ENCODE measurements at regions not wholly inside any gene's neighbourhood (a gene's known extent, or its start where the extent isn't known, plus 50 kb on each side); places are given as distances from the start of the nearest gene placed in this dataset.

DNA sequence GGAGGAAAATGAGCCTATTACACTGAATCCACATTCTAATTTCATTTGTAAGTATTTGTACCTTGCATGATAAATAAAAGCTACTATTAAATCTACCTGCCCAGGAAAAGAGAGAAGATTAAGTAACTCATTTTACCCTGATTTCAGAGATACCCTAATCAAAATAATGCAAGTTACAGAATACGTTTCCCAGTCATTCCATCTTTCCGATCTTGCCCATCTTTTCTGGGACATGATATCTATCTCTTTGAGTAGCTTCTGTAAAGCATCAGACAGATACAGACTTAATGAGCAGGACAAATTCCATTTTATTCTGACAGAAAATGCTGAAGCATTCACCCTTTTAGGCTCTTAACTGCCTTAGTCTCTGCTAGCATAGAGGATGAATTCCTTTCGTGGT, 56.6 kb downstream of the SPRY2 start:
- no peaks in the 10 kb centered on the region for H3K4me1 Mint-ChIP-seq (ENCODE audit: low read depth)
- no peak overlapping the region for H3K27ac Mint-ChIP-seq
- peaks cover 2% of the 10 kb centered on the region for H3K27me3 Mint-ChIP-seq
- no peaks in the 10 kb centered on the region for H3K36me3 Mint-ChIP-seq
- no peaks in the 10 kb centered on the region for H3K9me3 Mint-ChIP-seq (ENCODE audit: low read depth)
- H3K4me3 Mint-ChIP-seq: no peak overlapping the region

DNA sequence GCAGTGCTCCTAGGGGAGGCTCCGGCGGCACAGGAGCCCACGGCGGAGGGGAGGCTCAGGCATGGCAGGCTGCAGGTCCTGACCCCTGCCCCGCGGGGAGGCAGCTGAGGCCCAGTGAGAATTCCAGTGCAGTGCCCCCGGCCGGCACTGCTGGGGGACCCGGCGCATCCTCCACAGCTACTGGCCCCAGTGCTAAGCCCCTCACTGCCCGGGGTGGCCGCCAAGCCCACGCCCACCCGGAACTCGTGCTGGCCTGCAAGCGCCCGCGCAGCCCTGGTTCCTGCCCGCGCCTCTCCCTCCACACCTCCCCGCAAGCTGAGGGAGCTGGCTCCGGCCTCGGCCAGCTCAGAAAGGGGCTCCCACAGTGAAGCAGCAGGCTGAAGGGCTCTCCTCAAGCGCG, 62.2 kb downstream of the SPRY2 start:
- Mint-ChIP-seq H3K27ac (no peak overlapping the region), H3K27me3 (peaks cover 2% of the 10 kb centered on the region), H3K9me3 (ENCODE audit: low read depth) (no peaks in the 10 kb centered on the region), H3K4me1 (ENCODE audit: low read depth) (no peaks in the 10 kb centered on the region), H3K36me3 (no peaks in the 10 kb centered on the region), H3K4me3 (no peak overlapping the region)

DNA sequence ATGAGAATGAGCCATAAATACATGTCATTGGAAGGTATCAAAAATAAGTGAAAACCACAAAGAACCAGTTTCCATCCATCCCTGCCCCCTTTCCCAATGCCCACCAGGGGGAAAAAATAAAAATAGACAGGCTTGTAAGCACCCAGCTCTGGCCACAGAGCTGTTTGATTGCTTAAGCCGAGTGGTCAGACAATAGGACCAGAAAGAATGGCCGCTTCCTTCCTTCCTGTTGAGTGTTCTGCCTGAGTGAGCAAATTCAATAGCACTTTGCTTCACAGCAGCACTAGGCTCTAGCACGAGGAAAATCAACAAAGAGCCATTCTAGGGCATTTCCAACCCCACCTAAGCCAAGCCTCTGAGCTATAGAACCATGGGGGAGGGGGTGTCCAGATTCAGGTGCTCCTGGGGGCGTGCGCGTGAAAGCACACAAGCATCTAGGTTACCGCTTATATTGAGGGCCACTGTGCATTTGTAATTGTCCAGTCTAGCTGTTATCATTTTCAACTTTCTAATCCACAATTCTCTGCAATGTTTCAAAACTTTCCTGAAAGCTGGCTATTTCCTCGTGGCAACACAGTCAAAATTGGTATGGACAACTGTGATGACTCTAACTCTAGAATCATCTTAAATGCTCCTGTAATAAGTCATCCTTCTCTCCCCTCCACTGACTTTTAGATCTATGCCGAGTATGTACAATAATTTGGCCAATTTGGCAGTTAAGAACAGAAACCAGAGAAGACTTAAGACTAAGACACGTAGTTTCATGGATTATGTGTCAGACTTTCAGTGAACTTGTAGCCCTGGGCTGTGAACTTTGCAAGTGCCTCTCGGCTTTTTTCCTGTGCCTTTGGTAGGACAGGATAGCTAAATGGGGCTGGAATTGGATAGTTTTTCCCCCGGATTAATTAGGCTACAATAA, 64.3 kb downstream of the SPRY2 start:
- Mint-ChIP-seq H3K27ac (no peak overlapping the region), H3K4me1 (ENCODE audit: low read depth) (no peaks in the 10 kb centered on the region), H3K9me3 (ENCODE audit: low read depth) (no peaks in the 10 kb centered on the region), H3K4me3 (no peak overlapping the region), H3K36me3 (no peaks in the 10 kb centered on the region), H3K27me3 (no peaks in the 10 kb centered on the region)

DNA sequence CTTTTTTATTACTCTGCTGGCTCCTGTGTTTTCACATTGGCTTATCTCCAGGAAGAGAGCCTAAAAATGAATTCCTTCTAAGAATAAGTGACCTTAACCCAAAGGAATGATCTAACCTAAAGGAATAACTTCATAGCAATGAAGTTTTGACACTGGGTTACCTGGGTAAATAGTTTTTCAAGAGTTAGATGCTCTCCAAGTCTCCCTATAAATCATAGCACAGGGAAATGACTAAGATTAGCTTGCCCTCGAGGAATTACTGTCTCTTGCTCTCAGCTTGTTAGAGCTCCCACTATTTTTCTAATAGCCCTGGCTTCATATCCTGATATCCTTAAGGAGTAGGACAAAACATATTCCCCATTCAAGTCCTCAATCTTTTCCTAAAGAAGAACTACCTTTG, 66.3 kb downstream of the SPRY2 start:
- H3K4me1 Mint-ChIP-seq (ENCODE audit: low read depth): no peaks in the 10 kb centered on the region
- no peaks in the 10 kb centered on the region for H3K36me3 Mint-ChIP-seq
- no peaks in the 10 kb centered on the region for H3K27me3 Mint-ChIP-seq
- no peak overlapping the region for H3K27ac Mint-ChIP-seq
- no peak overlapping the region for H3K4me3 Mint-ChIP-seq
- H3K9me3 Mint-ChIP-seq (ENCODE audit: low read depth): no peaks in the 10 kb centered on the region

DNA sequence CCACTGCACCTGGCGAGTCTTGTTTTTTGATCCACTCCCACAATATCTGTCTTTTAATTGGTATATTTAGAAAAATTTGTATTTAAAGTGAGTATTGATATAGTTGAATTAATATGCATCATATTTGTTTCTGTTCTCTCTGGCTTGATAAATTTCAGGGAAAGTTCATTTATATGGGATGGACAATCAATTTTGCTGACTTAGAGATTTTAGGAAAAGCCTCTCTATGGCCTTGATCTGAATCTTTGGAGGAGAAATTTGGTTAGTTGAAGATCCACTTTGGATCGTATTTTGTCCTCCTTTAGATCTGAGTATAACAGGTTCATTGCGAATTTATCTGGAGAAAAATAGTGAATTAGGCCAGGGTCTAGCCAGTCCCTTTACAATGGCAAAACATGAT, 67.2 kb downstream of the SPRY2 start:
- no peaks in the 10 kb centered on the region for H3K36me3 Mint-ChIP-seq
- no peak overlapping the region for H3K4me3 Mint-ChIP-seq
- H3K9me3 Mint-ChIP-seq (ENCODE audit: low read depth): no peaks in the 10 kb centered on the region
- no peak overlapping the region for H3K27ac Mint-ChIP-seq
- H3K27me3 Mint-ChIP-seq: no peaks in the 10 kb centered on the region
- no peaks in the 10 kb centered on the region for H3K4me1 Mint-ChIP-seq (ENCODE audit: low read depth)

DNA sequence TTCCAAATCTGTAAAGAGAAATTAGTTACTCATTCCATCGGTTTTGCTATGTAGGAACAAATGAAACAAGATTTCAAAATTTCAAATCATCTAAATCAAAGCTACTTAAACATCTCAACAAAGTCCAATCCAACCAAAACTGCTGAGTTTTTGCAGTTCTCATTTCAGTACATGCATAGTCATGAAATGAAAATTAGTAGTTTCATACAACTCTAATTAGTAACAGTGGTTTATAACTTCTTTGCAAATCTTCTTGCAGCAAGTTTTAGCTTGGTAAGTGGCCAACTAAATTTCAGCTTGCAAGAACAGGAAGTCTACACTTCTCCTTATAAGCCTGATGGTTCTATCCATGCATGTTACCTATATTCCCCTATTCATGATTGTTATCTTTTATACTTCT, 75.6 kb downstream of the SPRY2 start:
- no peak overlapping the region for H3K4me3 Mint-ChIP-seq
- H3K27me3 Mint-ChIP-seq: peaks cover 1% of the 10 kb centered on the region
- no peaks in the 10 kb centered on the region for H3K4me1 Mint-ChIP-seq (ENCODE audit: low read depth)
- no peaks in the 10 kb centered on the region for H3K36me3 Mint-ChIP-seq
- H3K9me3 Mint-ChIP-seq (ENCODE audit: low read depth): no peaks in the 10 kb centered on the region
- H3K27ac Mint-ChIP-seq: no peak overlapping the region

DNA sequence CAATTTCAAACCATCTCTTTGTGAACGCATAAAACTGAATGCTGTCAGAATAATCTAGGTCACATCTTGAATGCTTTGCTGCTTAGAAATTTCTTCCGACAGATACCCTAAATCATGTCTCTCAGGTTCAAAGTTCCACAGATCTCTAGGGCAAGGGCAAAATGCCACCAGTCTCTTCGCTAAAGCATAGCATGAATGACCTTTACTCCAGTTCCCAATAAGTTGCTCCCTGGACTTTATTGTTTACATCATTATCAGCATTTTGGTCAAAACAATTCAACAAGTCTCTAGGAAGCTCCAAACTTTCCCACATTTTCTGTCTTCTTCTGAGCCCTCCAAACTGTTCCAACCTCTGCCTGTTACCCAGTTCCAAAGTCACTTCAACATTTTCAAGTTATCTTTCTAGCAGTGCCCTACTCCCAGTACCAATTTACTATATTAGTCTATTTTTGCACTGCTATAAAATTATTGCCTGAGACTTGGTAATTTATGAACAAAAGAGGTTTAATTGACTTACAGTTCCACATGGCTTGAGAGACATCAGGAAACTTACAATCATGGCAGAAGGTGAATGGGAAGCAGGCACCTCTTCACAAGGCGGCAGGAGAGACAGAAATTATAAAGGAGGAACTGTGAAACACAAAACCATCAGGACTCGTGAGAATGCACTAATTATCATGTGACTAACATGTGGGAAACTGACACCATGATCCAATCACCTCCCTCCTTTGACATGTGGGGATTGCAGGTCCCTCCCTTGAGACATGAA, 77.0 kb downstream of the SPRY2 start:
- Mint-ChIP-seq H3K4me3 (no peak overlapping the region), H3K4me1 (ENCODE audit: low read depth) (no peaks in the 10 kb centered on the region), H3K9me3 (ENCODE audit: low read depth) (no peaks in the 10 kb centered on the region), H3K27me3 (peaks cover 1% of the 10 kb centered on the region), H3K36me3 (no peaks in the 10 kb centered on the region), H3K27ac (no peak overlapping the region)

DNA sequence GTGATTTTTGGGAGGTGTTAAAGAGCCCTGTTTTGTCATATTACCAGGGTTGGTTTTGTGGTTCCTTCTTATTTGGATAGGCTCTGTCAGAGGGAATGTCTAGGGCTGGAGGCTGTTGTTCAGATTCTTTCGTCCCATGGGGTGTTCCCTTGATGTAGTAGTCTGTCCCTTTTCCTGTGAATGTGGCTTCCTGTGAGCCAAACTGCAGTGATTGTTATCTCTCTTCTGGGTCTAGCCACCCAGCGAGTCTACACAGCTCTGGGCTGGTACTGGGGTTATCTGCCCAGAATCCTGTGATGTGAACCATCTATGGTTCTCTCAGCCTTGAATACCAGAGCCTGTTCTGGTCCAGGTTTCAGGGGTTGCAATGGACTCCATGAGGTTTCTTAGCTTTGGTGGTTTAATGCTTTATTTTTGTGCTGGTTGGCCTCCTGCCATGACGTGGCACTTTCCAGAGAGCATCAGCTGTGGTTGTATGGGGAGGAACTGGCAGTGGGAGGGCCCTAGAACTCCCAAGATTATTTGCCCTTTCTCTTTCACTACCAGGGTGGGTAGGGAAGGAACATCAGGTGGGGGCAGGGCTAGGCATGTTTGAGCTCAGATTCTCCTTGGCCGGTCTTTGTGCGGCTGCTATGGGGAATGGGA, 78.8 kb downstream of the SPRY2 start:
- Mint-ChIP-seq H3K9me3 (ENCODE audit: low read depth) (no peaks in the 10 kb centered on the region), H3K4me3 (no peak overlapping the region), H3K27ac (no peak overlapping the region), H3K4me1 (ENCODE audit: low read depth) (no peaks in the 10 kb centered on the region), H3K36me3 (no peaks in the 10 kb centered on the region), H3K27me3 (peaks cover 1% of the 10 kb centered on the region)

DNA sequence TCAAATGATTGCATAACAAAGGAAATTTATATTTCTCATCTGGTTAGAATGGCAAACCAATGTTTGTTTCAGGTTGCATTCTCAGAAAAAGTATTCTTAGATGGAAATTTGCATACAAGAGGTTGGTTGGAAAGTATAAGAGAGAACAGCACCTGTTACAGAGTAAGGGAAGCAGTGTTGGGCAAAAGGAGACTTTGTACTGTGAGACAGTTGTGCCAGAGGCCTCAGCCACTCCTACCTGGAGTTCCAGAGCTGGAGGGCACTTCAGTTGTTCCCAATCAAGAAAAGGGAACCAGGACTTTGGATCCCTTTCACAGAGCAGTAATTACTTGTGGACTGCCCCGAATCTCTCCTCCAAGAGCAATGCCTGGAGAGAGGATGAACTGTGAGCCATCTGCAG, 81.8 kb downstream of the SPRY2 start:
- no peaks in the 10 kb centered on the region for H3K36me3 Mint-ChIP-seq
- H3K27me3 Mint-ChIP-seq: peaks cover 1% of the 10 kb centered on the region
- H3K4me3 Mint-ChIP-seq: no peak overlapping the region
- no peaks in the 10 kb centered on the region for H3K4me1 Mint-ChIP-seq (ENCODE audit: low read depth)
- H3K27ac Mint-ChIP-seq: no peak overlapping the region
- peaks cover 4% of the 10 kb centered on the region for H3K9me3 Mint-ChIP-seq (ENCODE audit: low read depth)

DNA sequence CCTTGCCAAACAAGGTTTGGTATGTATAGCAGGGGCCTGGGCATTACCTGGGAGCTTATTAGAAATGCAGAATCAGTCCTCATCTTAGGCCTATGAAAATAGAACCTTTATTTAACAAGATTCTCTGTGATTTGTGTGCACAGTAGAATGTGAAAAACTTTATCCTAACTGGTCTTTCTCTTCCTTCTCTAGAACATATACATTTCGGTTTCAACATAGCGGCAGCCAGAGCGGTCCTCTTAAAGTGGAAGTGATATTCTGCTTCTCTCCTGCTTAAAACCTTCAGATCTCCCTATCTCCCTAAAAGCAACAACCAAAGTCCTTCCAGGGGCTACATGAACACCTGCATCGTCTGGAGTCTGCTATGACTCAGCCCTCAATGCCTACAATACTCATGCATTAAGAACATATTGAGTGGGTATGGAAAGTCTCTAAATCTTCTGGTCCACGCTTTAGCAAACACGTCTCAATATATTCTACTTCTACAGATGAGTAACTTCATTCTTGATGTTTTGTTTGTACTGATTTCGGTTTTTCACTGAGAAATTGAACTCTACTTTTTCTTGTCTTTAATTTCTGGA, 84.5 kb downstream of the SPRY2 start:
- Mint-ChIP-seq H3K27ac (no peak overlapping the region), H3K27me3 (peaks cover 1% of the 10 kb centered on the region), H3K4me1 (ENCODE audit: low read depth) (no peaks in the 10 kb centered on the region), H3K36me3 (no peaks in the 10 kb centered on the region), H3K9me3 (ENCODE audit: low read depth) (peaks cover 4% of the 10 kb centered on the region), H3K4me3 (no peak overlapping the region)

DNA sequence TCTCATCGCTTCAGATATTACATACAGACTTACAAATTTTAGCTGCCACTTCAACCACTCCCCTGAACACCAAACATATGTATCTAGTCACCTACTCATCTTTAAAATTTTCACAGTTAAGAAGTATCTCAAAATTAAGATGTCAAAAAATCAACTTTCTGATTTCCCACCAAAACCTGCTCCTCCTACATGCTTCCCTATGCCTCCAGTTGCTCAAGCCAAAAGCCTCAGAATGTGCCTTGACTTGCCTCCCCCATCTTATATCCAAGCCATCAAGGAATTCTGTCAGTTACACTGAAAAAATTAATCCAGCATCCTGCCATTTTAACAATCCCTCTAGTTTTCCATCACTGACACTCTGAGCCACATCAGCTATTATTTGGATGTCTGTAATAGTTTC, 85.0 kb downstream of the SPRY2 start:
- Mint-ChIP-seq H3K9me3 (ENCODE audit: low read depth) (peaks cover 4% of the 10 kb centered on the region), H3K4me1 (ENCODE audit: low read depth) (no peaks in the 10 kb centered on the region), H3K27me3 (no peaks in the 10 kb centered on the region), H3K27ac (no peak overlapping the region), H3K36me3 (no peaks in the 10 kb centered on the region), H3K4me3 (no peak overlapping the region)

DNA sequence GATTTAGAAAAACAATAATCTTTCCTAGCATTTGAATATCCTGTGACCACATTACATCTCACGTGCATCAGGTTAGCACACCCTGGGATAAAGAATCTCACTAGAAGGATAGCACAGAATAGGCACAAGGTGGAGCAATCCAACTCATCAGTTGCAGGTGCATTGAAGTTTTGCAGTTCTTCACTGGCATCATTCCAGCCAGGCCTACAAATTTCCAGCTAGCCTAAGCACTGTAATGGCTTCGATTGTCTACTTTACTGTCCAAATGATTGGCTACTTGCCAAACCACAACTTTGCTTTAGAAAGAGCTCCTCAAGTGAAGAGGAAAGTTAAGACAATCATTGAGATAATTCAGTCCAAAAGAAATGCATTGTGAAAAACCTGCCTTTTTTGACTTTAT, 89.5 kb downstream of the SPRY2 start:
- no peaks in the 10 kb centered on the region for H3K4me1 Mint-ChIP-seq (ENCODE audit: low read depth)
- H3K4me3 Mint-ChIP-seq: no peak overlapping the region

DNA sequence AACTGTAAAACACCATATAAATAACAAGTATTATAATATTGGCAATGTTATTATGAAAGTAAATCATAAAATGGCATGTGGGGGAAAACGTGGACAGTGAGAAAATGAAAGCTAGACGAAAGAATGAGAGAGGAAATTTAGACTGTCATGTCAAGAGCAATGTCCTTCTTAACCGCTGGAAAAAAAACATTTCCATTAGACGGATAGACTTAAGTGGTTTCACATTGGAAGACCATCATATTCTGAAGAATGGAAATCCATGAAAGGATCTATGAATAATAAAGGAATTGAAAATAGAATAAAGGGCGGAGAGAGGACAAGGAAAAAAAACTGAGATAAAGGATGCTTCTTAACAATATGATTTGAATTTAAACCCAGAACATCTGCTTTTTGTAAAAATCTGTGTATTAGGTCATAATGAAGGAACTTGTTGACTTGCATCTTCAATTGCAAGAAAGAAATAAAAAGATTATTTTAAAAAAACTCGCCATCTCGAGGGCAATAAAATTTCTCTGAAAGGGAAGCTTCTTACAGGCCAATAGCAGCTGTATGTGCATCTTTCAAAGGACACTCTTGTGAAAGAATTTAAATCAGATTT, 90.6 kb downstream of the SPRY2 start:
- Mint-ChIP-seq H3K27ac (no peak overlapping the region), H3K4me3 (no peak overlapping the region), H3K9me3 (ENCODE audit: low read depth) (no peaks in the 10 kb centered on the region), H3K27me3 (no peaks in the 10 kb centered on the region), H3K4me1 (ENCODE audit: low read depth) (no peaks in the 10 kb centered on the region), H3K36me3 (no peaks in the 10 kb centered on the region)

More for the DNA sequence above, 89.5 kb downstream of the SPRY2 start:
- peaks cover 4% of the 10 kb centered on the region for H3K9me3 Mint-ChIP-seq (ENCODE audit: low read depth)
- no peak overlapping the region for H3K27ac Mint-ChIP-seq
- no peaks in the 10 kb centered on the region for H3K36me3 Mint-ChIP-seq
- H3K27me3 Mint-ChIP-seq: no peaks in the 10 kb centered on the region

DNA sequence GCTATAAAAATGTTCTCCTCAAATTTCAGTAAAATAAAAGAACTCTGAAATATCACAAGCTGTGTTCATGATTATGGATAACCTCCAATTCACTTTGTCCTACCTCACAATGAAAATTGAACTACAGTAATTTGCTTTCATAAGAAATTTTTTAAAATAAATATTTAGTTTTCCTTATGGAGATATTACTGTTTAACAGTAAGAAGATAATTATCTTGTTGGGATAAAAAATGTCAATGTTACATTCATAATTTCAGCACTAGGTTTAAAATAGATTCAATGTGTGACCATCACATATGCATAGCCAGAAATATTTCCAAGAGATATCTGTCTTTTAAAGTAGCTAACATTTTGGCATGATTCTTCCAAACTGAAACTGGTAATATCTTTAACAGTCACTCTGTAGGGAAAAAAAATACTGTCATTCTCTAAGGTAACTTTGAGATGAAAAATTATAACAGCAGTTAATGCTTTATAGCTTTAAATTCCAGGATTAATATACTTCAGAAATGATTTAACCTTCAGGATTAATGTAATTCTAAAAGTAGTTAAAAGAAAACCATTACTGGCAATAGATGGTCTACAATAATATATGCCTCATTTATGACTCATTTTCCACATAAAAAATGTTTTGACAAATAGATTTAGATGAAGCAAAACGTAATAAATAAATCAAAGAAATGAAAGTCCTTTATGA, 91.3 kb downstream of the SPRY2 start:
- Mint-ChIP-seq H3K4me3 (no peak overlapping the region), H3K27me3 (no peaks in the 10 kb centered on the region), H3K9me3 (ENCODE audit: low read depth) (no peaks in the 10 kb centered on the region), H3K36me3 (no peaks in the 10 kb centered on the region), H3K4me1 (ENCODE audit: low read depth) (no peaks in the 10 kb centered on the region), H3K27ac (no peak overlapping the region)

Data from activated naive CD8-positive, alpha-beta T cell (primary cell).